H9 (cell line): ENCODE measurements at regions not wholly inside any gene's neighbourhood (a gene's known extent, or its start where the extent isn't known, plus 50 kb on each side); places are given as distances from the start of the nearest gene placed in this dataset.

Experiments
- DNase-seq: peaks from one replicate; pipeline ENCODE4 v3.0.0-alpha.2; 2017
- H2AFZ ChIP-seq: one replicate; pipeline ENCODE4 v1.6.1; 2013; ENCODE audit warnings: mild to moderate bottlenecking, low read length, control low read depth, moderate library complexity
- H2AK5ac ChIP-seq: 2 replicates; pipeline ENCODE4 v1.6.1; 2013; ENCODE audit warnings: low read length, control low read depth, mixed read lengths; ENCODE audit not compliant: insufficient read length
- H2BK120ac ChIP-seq: one replicate; pipeline ENCODE4 v1.6.1; 2013; ENCODE audit warnings: low read depth, mild to moderate bottlenecking, low read length, control low read depth, inconsistent platforms; ENCODE audit not compliant: poor library complexity, severe bottlenecking
- H2BK12ac ChIP-seq: 2 replicates; pipeline ENCODE4 v1.6.1; 2013; ENCODE audit warnings: low read length, control low read depth, mixed read lengths, low read depth; ENCODE audit not compliant: insufficient read length
- H2BK15ac ChIP-seq: 2 replicates; pipeline ENCODE4 v1.6.1; 2013; ENCODE audit warnings: low read depth, low read length, control low read depth
- H2BK20ac ChIP-seq: one replicate; pipeline ENCODE4 v1.6.1; 2013; ENCODE audit warnings: low read depth, mild to moderate bottlenecking, low read length, control low read depth, inconsistent platforms; ENCODE audit not compliant: poor library complexity, severe bottlenecking
- H2BK5ac ChIP-seq: 2 replicates; pipeline ENCODE4 v1.6.1; 2013; ENCODE audit warnings: low read length, control low read depth, mixed read lengths; ENCODE audit not compliant: insufficient read length
- H3K14ac ChIP-seq: 2 replicates; pipeline ENCODE4 v1.6.1; 2013; ENCODE audit warnings: low read length, control low read depth; ENCODE audit not compliant: insufficient read depth
- H3K18ac ChIP-seq: 2 replicates; pipeline ENCODE4 v1.6.1; 2013; ENCODE audit warnings: low read depth, mild to moderate bottlenecking, mixed read lengths, low read length, control low read depth; ENCODE audit not compliant: insufficient read length
- H3K23ac ChIP-seq: 2 replicates; pipeline ENCODE4 v1.6.1; 2013; ENCODE audit warnings: low read length, control low read depth, mixed read lengths, low read depth; ENCODE audit not compliant: insufficient read length
- H3K23me2 ChIP-seq: 2 replicates; pipeline ENCODE4 v1.6.1; 2013; ENCODE audit warnings: low read depth, mild to moderate bottlenecking, mixed read lengths, low read length, control low read depth; ENCODE audit not compliant: insufficient read length, poor library complexity, severe bottlenecking
- H3K27ac ChIP-seq: 2 replicates; pipeline ENCODE4 v1.5.1; 2013; ENCODE audit warnings: low read length, control low read depth, mixed read lengths, low read depth; ENCODE audit not compliant: insufficient read length
- H3K27me3 ChIP-seq: 2 replicates; pipeline ENCODE4 v1.6.1; 2013; ENCODE audit warnings: low read length, control low read depth, inconsistent platforms; ENCODE audit not compliant: insufficient read depth
- H3K4ac ChIP-seq: 2 replicates; pipeline ENCODE4 v1.6.1; 2013; ENCODE audit warnings: low read depth, mild to moderate bottlenecking, control low read depth, inconsistent platforms, low read length, moderate library complexity
- H3K4me1 ChIP-seq: 2 replicates; pipeline ENCODE4 v1.6.1; 2013; ENCODE audit warnings: low read length, control low read depth, inconsistent platforms; ENCODE audit not compliant: insufficient read depth
- H3K4me2 ChIP-seq: 2 replicates; pipeline ENCODE4 v1.6.1; 2013; ENCODE audit warnings: low read length, control low read depth, mixed read lengths; ENCODE audit not compliant: insufficient read length, insufficient read depth
- H3K56ac ChIP-seq: 2 replicates; pipeline ENCODE4 v1.6.1; 2013; ENCODE audit warnings: low read depth, mild to moderate bottlenecking, mixed read lengths, low read length, control low read depth; ENCODE audit not compliant: insufficient read length
- H3K79me1 ChIP-seq: 2 replicates; pipeline ENCODE4 v1.6.1; 2013; ENCODE audit warnings: low read depth, mild to moderate bottlenecking, moderate library complexity, low read length, control low read depth, inconsistent platforms; ENCODE audit not compliant: insufficient read depth, poor library complexity, severe bottlenecking
- H3K79me2 ChIP-seq: 2 replicates; pipeline ENCODE4 v1.6.1; 2013; ENCODE audit warnings: low read length, control low read depth, inconsistent platforms; ENCODE audit not compliant: insufficient read depth
- H3K9ac ChIP-seq: 2 replicates; pipeline ENCODE4 v1.6.1; 2013; ENCODE audit warnings: low read length, control low read depth, mixed read lengths; ENCODE audit not compliant: insufficient read length; ENCODE audit errors: extremely low read depth
- H3K9me3 ChIP-seq: one replicate; pipeline ENCODE4 v1.6.1; 2013; ENCODE audit warnings: low read depth, low read length, inconsistent platforms; ENCODE audit not compliant: control insufficient read depth
- H3T11ph ChIP-seq: one replicate; pipeline ENCODE4 v1.6.1; 2013; ENCODE audit warnings: mild to moderate bottlenecking, low read length, control low read depth, inconsistent platforms
- H4K20me1 ChIP-seq: one replicate; pipeline ENCODE4 v1.6.1; 2013; ENCODE audit not compliant: control insufficient read depth, insufficient read length, insufficient read depth
- H4K5ac ChIP-seq: 2 replicates; pipeline ENCODE4 v1.6.1; 2013; ENCODE audit warnings: low read depth, mild to moderate bottlenecking, mixed read lengths, low read length, control low read depth; ENCODE audit not compliant: insufficient read length
- H4K8ac ChIP-seq: replicated peaks from 2 replicates; pipeline ENCODE4 v1.6.1; 2013; ENCODE audit warnings: low read length, control low read depth, mixed read lengths, low read depth; ENCODE audit not compliant: insufficient read length
- H4K91ac ChIP-seq: 2 replicates; pipeline ENCODE4 v1.6.1; 2013; ENCODE audit warnings: low read depth, mild to moderate bottlenecking, moderate library complexity, mixed read lengths, low read length, control low read depth; ENCODE audit not compliant: insufficient read length
- H3K27ac Mint-ChIP-seq, 3 experiments: 2 replicates in 2 of 3; 3 replicates in 1 of 3; pipeline ENCODE4 v1.8.0; 2020 to 2021; ENCODE audit warnings: mixed read lengths in 3 of 3, mild to moderate bottlenecking in 1 of 3, moderate library complexity in 1 of 3
- H3K27me3 Mint-ChIP-seq: 2 replicates; pipeline ENCODE4 v1.8.0; 2021; ENCODE audit warnings: low read depth, mild to moderate bottlenecking, moderate library complexity, mixed read lengths
- H3K36me3 Mint-ChIP-seq, 3 experiments: 2 replicates in 2 of 3; 3 replicates in 1 of 3; pipeline ENCODE4 v1.8.0; 2020 to 2021; ENCODE audit warnings: low read depth in 3 of 3, mixed read lengths in 3 of 3; ENCODE audit not compliant: insufficient read depth in 1 of 3
- H3K4me1 Mint-ChIP-seq, 2 experiments: 2 replicates each; pipeline ENCODE4 v1.8.0; 2020; ENCODE audit warnings: mixed read lengths in 2 of 2
- H3K4me3 Mint-ChIP-seq, 2 experiments: 2 replicates in 1 of 2; 3 replicates in 1 of 2; pipeline ENCODE4 v1.8.0; 2020 to 2021; ENCODE audit warnings: mild to moderate bottlenecking in 2 of 2, mixed read lengths in 2 of 2, moderate library complexity in 1 of 2
- H3K9me3 Mint-ChIP-seq, 2 experiments: 2 replicates in 1 of 2; 3 replicates in 1 of 2; pipeline ENCODE4 v1.8.0; 2020; ENCODE audit warnings: mild to moderate bottlenecking in 2 of 2, mixed read lengths in 2 of 2, moderate library complexity in 1 of 2
- CTCF ChIP-seq: fragments of 200-600 bp; sonication (generic); conservative IDR thresholded peaks from 3 replicates; pipeline ENCODE4 v1.8.0; 2021; ENCODE audit warnings: antibody characterized with exemption, mild to moderate bottlenecking
- WGBS: extraction: QIAGEN DNeasy Blood & Tissue Kit; methylation state at CpG from one replicate; pipeline ENCODE4 v1.1.7; 2013; ENCODE audit warnings: missing lambda C conversion rate, low lambda C conversion rate, mixed read lengths; ENCODE audit not compliant: insufficient read length; ENCODE audit errors: extremely low coverage; 5-methylcytosine and 5-hydroxymethylcytosine counted together

GRCh38 chr15:69576948-69577351, 124.3 kb downstream of the RPLP1 start:
- H3K27me3 ChIP-seq, result no peaks in the 10 kb centered on the region
- H3K27ac Mint-ChIP-seq, result peak overlapping the region in 1 of 3 experiments; percentile 12; a peak in 1 of 7 replicates

More at GRCh38 chr15:69576948-69577351, 124.3 kb downstream of the RPLP1 start:
- Histone ChIP-seq H3K4me2 (no peak overlapping the region), H3K9ac (no peak overlapping the region), H3K23me2 (no peaks in the 10 kb centered on the region), H2BK5ac (no peak overlapping the region), H3K23ac (no peak overlapping the region), H2BK20ac (no peak overlapping the region), H2BK120ac (no peak overlapping the region), H3K14ac (no peak overlapping the region), H4K5ac (no peak overlapping the region), H3K4me1 (no peaks in the 10 kb centered on the region), H3K27ac (no peak overlapping the region), H2AK5ac (no peak overlapping the region), H4K20me1 (no peaks in the 10 kb centered on the region), H3K79me2 (no peaks in the 10 kb centered on the region), H4K8ac (no peak overlapping the region), H3K79me1 (no peaks in the 10 kb centered on the region), H3K9me3 (no peaks in the 10 kb centered on the region), H3K56ac (no peak overlapping the region), H3K18ac (no peak overlapping the region), H3K4ac (no peak overlapping the region), H3T11ph (no peak overlapping the region), H2BK15ac (no peak overlapping the region), H2BK12ac (no peak overlapping the region), H2AFZ (no peak overlapping the region), H4K91ac (no peak overlapping the region)
- Mint-ChIP-seq H3K4me1 (peaks cover 29 to 38% of the 10 kb centered on the region in 2 experiments), H3K9me3 (peaks cover 2 to 6% of the 10 kb centered on the region in 2 experiments; a peak in 3 of 5 replicates), H3K36me3 (peaks cover 0 to 5% (median 0%) of the 10 kb centered on the region in 3 experiments; a peak in 4 of 7 replicates), H3K27me3 (peaks cover 4% of the 10 kb centered on the region), H3K4me3 (no peak overlapping the region)
- no peak for DNase-seq
- TF ChIP-seq CTCF, result no peak
- no CpG with 5 or more reads among the region's 4 CpGs for WGBS
